ENCODE measurements at regions not wholly inside any gene's neighbourhood (a gene's known extent, or its start where the extent isn't known, plus 50 kb on each side); places are given as distances from the start of the nearest gene placed in this dataset.

DNA sequence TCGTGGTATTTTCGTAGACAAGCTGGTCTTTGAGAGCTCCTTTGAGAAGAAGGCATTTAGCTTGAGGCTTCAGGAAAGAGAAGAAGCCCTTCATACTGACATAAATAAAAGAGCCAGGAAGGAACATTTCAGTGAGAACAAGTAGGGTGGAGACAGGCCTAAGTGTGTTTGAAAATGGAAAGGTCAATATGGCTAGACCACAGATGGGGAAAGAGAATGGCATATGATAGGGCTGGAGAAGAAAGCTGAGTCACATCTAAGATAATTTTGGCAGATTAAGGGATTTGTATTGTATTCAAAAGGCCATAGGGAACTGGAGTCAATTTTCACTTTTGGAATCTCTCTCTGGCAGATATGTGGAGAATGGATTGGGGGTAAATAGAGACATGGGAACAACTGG, 374.9 kb downstream of the TMEM38B start:
- TF ChIP-seq, protein P1, sequence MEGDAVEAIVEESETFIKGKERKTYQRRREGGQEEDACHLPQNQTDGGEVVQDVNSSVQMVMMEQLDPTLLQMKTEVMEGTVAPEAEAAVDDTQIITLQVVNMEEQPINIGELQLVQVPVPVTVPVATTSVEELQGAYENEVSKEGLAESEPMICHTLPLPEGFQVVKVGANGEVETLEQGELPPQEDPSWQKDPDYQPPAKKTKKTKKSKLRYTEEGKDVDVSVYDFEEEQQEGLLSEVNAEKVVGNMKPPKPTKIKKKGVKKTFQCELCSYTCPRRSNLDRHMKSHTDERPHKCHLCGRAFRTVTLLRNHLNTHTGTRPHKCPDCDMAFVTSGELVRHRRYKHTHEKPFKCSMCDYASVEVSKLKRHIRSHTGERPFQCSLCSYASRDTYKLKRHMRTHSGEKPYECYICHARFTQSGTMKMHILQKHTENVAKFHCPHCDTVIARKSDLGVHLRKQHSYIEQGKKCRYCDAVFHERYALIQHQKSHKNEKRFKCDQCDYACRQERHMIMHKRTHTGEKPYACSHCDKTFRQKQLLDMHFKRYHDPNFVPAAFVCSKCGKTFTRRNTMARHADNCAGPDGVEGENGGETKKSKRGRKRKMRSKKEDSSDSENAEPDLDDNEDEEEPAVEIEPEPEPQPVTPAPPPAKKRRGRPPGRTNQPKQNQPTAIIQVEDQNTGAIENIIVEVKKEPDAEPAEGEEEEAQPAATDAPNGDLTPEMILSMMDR (IDR thresholded peaks at IDR 0.05; ENCODE audit: low read depth, low read length, missing control alignments): no peak
- no peak for DNase-seq (ENCODE audit: low read depth)
- no peak overlapping the region for H3K4me3 ChIP-seq (ENCODE audit: low read depth, low read length)

DNA sequence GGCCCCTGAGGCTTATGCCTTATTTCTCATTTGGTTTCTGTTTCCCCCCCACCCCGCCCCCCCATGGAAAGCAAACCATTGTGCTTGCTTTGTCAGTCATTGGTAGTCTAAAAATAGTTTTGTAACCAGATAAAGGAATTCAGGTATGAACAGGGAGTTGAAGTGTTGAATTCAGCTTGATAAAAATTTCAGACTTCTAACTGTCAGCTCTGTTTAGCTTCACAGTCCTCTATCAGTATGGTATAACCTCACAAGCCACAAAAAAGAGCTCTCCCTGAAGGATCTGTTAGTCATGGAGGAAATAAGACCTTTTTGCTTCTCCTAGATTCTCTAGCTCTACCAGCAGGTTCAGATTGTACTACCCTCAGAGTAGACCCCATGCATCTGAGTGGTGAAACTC, 378.1 kb downstream of the TMEM38B start:
- DNase-seq (ENCODE audit: low read depth): no peak
- TF ChIP-seq, protein P1 (IDR thresholded peaks at IDR 0.05; ENCODE audit: low read depth, low read length, missing control alignments): no peak
- H3K4me3 ChIP-seq (ENCODE audit: low read depth, low read length): no peak overlapping the region

DNA sequence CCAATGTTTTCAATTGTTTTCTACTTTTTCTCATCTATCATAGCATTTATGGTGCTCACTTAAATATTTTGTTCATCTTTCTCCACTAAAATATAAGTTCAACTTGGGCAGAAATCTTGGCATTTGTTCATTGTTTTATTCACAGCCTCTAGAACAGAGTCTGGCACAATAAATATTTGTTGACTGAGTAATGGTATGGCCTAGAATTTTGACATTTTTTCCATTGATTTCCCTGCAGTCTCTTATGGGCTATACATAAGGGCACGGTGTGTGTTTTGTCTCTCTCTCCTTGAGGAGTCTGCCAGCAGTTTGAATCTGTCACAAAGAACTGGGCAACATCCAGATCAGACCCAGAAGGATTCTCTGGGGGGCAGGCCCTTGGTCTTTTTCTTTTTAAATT, 379.7 kb downstream of the TMEM38B start:
- DNase-seq (ENCODE audit: low read depth): no peak
- TF ChIP-seq, protein P1 (IDR thresholded peaks at IDR 0.05; ENCODE audit: low read depth, low read length, missing control alignments): no peak
- no peak overlapping the region for H3K4me3 ChIP-seq (ENCODE audit: low read depth, low read length)

DNA sequence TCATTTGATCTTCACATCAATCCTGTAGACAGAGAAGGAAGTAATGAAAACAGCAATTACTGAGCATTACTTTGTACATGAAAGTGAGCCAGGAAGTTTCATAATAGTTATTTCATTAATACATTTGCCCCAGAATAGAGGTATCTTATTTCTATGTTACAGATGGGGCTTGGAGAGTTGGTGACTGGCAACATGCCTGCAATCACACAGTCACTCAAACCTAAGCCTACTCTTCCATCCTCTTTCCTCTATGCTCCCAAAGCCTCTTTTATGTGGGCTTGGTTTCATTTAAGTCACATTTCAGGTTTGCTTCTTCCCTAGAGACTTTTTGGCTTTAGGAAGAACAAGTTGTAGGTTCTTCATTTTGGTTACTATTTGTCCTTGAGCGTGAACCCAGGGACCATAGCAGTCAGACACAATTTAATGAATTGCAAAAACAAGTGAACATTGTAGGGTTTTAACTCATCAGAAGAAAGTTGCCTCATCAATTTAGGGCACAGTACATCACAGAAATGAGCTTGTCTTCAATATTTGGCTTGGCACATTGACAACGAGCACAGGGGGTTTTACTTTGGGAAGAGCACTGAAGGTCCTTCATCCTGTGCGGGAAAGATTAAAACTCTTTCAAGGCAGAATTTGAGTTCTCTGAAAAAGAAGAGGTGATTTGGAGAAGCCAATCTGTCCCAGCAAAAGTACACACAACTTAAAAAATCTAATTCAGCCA, 381.1 kb downstream of the TMEM38B start:
- DNase-seq (ENCODE audit: low read depth): no peak
- no peak overlapping the region for H3K4me3 ChIP-seq (ENCODE audit: low read depth, low read length)
- TF ChIP-seq, protein P1 (IDR thresholded peaks at IDR 0.05; ENCODE audit: low read depth, low read length, missing control alignments): no peak

DNA sequence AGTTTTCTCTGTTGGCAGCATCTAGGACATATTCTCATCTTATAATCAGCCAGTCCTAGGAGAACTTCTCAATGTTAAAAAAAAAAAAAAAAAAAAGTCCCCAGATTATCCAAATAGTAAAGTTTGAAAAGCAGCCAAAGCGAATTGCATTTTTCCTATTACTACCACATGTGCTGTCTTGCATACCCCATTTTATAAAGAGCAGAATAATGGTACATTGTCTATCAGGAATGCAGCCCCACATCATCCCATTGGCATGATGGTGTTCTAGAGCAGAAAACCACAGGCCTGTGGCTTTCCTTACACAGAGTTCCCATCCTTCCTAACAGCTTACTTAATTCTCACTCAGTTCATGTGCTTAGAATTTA, 381.6 kb downstream of the TMEM38B start:
- H3K4me3 ChIP-seq (ENCODE audit: low read depth, low read length): no peak overlapping the region
- no peak for DNase-seq (ENCODE audit: low read depth)
- TF ChIP-seq, protein P1 (IDR thresholded peaks at IDR 0.05; ENCODE audit: low read depth, low read length, missing control alignments): no peak

DNA sequence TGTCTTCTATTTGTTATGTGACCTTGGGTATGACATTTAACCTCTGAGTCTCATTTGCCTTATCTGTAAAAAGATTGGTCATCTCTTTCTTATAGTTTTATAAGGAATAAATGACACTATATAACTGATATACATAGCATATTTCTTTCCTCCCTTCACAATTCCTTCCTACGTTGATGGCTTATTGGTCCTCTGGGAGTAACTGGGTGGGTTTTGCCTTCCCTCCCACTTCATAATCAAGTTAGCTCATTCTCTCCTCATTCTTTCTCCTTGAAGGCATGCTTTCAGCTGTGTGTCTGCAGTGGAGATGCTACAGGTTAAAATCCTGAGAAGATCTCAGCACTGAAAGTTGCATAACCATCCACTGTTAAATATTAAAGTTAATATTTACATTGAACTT, 382.4 kb downstream of the TMEM38B start:
- no peak for DNase-seq (ENCODE audit: low read depth)
- no peak overlapping the region for H3K4me3 ChIP-seq (ENCODE audit: low read depth, low read length)
- TF ChIP-seq, protein P1 (IDR thresholded peaks at IDR 0.05; ENCODE audit: low read depth, low read length, missing control alignments): no peak

DNA sequence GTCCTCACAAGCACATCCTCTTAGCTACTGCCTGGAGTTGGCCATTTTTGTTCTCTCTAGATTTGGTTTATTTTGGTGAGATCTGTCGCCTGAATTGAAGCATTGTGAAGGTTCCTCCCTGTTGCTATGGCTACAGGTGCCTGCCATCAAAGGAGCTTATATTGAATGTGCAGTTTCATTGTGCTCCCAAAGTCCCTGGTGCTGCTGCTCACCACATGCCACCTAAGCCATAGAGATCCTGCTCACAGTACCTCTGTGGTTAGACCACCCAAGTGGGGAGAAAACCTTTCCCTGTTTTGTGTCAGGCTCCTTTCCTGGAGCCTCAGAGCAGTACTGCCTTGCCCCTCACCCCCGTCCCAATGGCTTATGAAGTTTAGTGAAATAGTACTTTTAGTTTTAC, 383.4 kb downstream of the TMEM38B start:
- H3K4me3 ChIP-seq (ENCODE audit: low read depth, low read length): no peak overlapping the region
- no peak for DNase-seq (ENCODE audit: low read depth)
- TF ChIP-seq, protein P1 (IDR thresholded peaks at IDR 0.05; ENCODE audit: low read depth, low read length, missing control alignments): no peak

Measured in GM12864 (cell line).